Neural progenitor cell (in vitro differentiated cells): ENCODE measurements at regions not wholly inside any gene's neighbourhood (a gene's known extent, or its start where the extent isn't known, plus 50 kb on each side); places are given as distances from the start of the nearest gene placed in this dataset.

Experiments used
- DNase-seq: peaks from one replicate; pipeline ENCODE4 v3.0.0-alpha.2; 2016; ENCODE audit warnings: low spot score
- H2AFZ ChIP-seq: fragments of 200-600 bp; sonication (generic); replicated peaks from 2 replicates; pipeline ENCODE4 v1.6.1; 2016; ENCODE audit warnings: antibody characterized with exemption
- H3F3A ChIP-seq: fragments of 200-600 bp; sonication (generic); 2 replicates; pipeline ENCODE4 v1.6.1; 2016; ENCODE audit warnings: antibody characterized with exemption, low read depth
- H3K27ac ChIP-seq: fragments of 200-600 bp; sonication (generic); 2 replicates; pipeline ENCODE4 v1.5.1; 2016; ENCODE audit warnings: mild to moderate bottlenecking
- H3K27me3 ChIP-seq: fragments of 200-600 bp; sonication (generic); 2 replicates; pipeline ENCODE4 v1.6.1; 2016; ENCODE audit warnings: mild to moderate bottlenecking, moderate library complexity
- H3K36me3 ChIP-seq: fragments of 200-600 bp; sonication (generic); 2 replicates; pipeline ENCODE4 v1.5.1; 2016
- H3K4me1 ChIP-seq: fragments of 200-600 bp; sonication (generic); 2 replicates; pipeline ENCODE4 v1.6.1; 2016; ENCODE audit warnings: mixed run types
- H3K4me2 ChIP-seq: fragments of 200-600 bp; sonication (generic); 2 replicates; pipeline ENCODE4 v1.6.1; 2016
- H3K4me3 ChIP-seq: fragments of 200-600 bp; sonication (generic); 2 replicates; pipeline ENCODE4 v1.5.1; 2016
- H3K79me2 ChIP-seq: fragments of 200-600 bp; sonication (generic); 2 replicates; pipeline ENCODE4 v1.6.1; 2016; ENCODE audit warnings: low read depth
- H3K9ac ChIP-seq: fragments of 200-600 bp; sonication (generic); 2 replicates; pipeline ENCODE4 v1.6.1; 2016
- H3K9me3 ChIP-seq: fragments of 200-600 bp; sonication (generic); 2 replicates; pipeline ENCODE4 v1.5.1; 2016; ENCODE audit warnings: low read depth
- H4K20me1 ChIP-seq: fragments of 200-600 bp; sonication (generic); 2 replicates; pipeline ENCODE4 v1.6.1; 2016; ENCODE audit warnings: low read depth
- H3K27ac Mint-ChIP-seq: 3 replicates; pipeline ENCODE4 v1.8.0; 2021; ENCODE audit warnings: mixed read lengths
- H3K27me3 Mint-ChIP-seq: 2 replicates; pipeline ENCODE4 v1.8.0; 2022; ENCODE audit warnings: low read depth, mild to moderate bottlenecking, inconsistent platforms, moderate library complexity, mixed read lengths; ENCODE audit not compliant: insufficient read depth
- H3K36me3 Mint-ChIP-seq: 3 replicates; pipeline ENCODE4 v1.8.0; 2021; ENCODE audit warnings: mixed read lengths
- H3K4me1 Mint-ChIP-seq: 3 replicates; pipeline ENCODE4 v1.8.0; 2021; ENCODE audit warnings: mixed read lengths
- H3K4me3 Mint-ChIP-seq: 3 replicates; pipeline ENCODE4 v1.8.0; 2021; ENCODE audit warnings: mild to moderate bottlenecking, moderate library complexity, mixed read lengths
- H3K9me3 Mint-ChIP-seq: 3 replicates; pipeline ENCODE4 v1.8.0; 2020; ENCODE audit warnings: mixed read lengths
- EZH2 ChIP-seq: fragments of 200-600 bp; sonication (generic); IDR thresholded peaks from 2 replicates; pipeline ENCODE4 v1.6.1; 2017; ENCODE audit warnings: antibody characterized with exemption, mild to moderate bottlenecking, moderate library complexity
- EZH2phosphoT487 ChIP-seq: fragments of 200-600 bp; sonication (generic); IDR thresholded peaks from 2 replicates; pipeline ENCODE4 v1.6.1; 2017; ENCODE audit warnings: antibody characterized with exemption
- TF ChIP-seq, protein P1 (sequence below): fragments of 200-600 bp; sonication (generic); IDR thresholded peaks from 2 replicates; pipeline ENCODE4 v1.5.1; 2017; ENCODE audit warnings: antibody characterized with exemption, mild to moderate bottlenecking

DNA sequence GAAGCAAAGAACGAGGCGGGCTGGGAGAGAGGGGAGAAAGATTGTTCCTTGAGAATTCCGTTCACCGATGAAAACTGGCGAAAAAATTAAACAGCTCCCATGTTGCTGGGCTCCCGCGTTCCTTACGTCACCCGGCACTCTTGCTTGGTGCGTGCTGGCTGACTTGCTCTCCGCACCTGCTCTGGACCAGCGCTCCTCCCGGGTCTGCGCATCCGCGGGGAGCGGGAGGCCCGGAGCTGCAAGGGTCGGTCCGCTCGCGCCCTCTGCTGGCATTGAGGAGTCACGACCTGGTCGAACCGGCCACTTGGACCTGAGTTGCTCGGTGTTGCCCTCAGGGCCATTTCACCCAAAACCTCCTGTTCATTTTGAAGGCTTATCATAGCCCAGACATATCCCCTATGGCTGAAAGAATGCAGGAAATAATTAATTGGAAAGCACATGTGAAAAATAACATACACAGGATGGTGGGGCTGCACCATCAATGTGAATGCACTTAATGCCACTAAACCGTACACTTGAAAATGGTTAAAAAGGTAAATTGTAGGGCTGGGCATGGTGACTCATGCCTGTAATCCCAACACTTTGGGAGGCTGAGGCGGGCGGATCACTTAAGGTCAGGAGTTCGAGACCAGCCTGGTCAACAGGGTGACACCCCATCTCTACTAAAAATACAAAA, 98.9 kb upstream of the BACE2 start:
- Mint-ChIP-seq H3K4me3 (peak overlapping the region; percentile 82), H3K4me1 (peaks cover 20% of the 10 kb centered on the region), H3K27ac (peak overlapping the region; percentile 46), H3K9me3 (no peaks in the 10 kb centered on the region), H3K36me3 (no peaks in the 10 kb centered on the region), H3K27me3 (peaks cover 15% of the 10 kb centered on the region)
- Histone ChIP-seq H3K9me3 (no peaks in the 10 kb centered on the region), H3K27me3 (peaks cover 5% of the 10 kb centered on the region), H3K4me2 (peak overlapping the region; percentile 75), H3K9ac (no peak overlapping the region), H3K79me2 (no peaks in the 10 kb centered on the region), H4K20me1 (no peaks in the 10 kb centered on the region), H3K4me1 (peaks cover 15% of the 10 kb centered on the region), H3F3A (no peaks in the 10 kb centered on the region), H2AFZ (peak overlapping the region; percentile 92), H3K27ac (no peak overlapping the region), H3K4me3 (peak overlapping the region; percentile 38), H3K36me3 (no peaks in the 10 kb centered on the region)
- TF ChIP-seq, protein P1, sequence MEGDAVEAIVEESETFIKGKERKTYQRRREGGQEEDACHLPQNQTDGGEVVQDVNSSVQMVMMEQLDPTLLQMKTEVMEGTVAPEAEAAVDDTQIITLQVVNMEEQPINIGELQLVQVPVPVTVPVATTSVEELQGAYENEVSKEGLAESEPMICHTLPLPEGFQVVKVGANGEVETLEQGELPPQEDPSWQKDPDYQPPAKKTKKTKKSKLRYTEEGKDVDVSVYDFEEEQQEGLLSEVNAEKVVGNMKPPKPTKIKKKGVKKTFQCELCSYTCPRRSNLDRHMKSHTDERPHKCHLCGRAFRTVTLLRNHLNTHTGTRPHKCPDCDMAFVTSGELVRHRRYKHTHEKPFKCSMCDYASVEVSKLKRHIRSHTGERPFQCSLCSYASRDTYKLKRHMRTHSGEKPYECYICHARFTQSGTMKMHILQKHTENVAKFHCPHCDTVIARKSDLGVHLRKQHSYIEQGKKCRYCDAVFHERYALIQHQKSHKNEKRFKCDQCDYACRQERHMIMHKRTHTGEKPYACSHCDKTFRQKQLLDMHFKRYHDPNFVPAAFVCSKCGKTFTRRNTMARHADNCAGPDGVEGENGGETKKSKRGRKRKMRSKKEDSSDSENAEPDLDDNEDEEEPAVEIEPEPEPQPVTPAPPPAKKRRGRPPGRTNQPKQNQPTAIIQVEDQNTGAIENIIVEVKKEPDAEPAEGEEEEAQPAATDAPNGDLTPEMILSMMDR = peak; percentile 94
- TF ChIP-seq EZH2phosphoT487 = no peak
- DNase-seq = peak; percentile 94

DNA sequence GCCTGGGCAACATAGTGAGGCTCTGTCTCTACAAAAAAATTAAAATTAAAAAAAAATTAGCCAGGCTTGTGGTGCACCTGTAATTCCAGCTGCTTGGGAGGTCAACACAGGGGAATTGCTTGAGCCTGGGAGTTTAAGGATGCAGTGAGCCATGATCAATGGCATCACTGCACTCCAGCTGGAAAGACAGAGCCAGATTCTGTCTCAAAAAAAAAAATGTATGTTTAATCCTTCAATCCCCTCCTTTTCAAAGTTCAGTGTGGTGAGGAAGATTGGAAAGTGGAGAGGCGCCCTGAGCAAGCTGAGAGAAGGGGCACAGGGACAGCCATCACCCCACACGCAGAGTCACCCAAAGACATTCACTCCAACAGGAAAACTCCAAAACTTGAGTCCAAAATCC, 97.7 kb upstream of the BACE2 start:
- no peak overlapping the region for H3K4me3 Mint-ChIP-seq
- Histone ChIP-seq H3F3A (no peaks in the 10 kb centered on the region), H3K9ac (no peak overlapping the region), H3K27ac (no peak overlapping the region), H2AFZ (no peak overlapping the region), H3K4me1 (peaks cover 15% of the 10 kb centered on the region), H4K20me1 (no peaks in the 10 kb centered on the region), H3K36me3 (no peaks in the 10 kb centered on the region), H3K4me3 (no peak overlapping the region), H3K79me2 (no peaks in the 10 kb centered on the region), H3K9me3 (no peaks in the 10 kb centered on the region), H3K4me2 (no peak overlapping the region), H3K27me3 (peaks cover 5% of the 10 kb centered on the region)
- peaks cover 20% of the 10 kb centered on the region for H3K4me1 Mint-ChIP-seq
- H3K36me3 Mint-ChIP-seq = no peaks in the 10 kb centered on the region
- H3K27ac Mint-ChIP-seq = peak overlapping the region; percentile 12
- peaks cover 11% of the 10 kb centered on the region for H3K27me3 Mint-ChIP-seq
- no peak for DNase-seq
- no peaks in the 10 kb centered on the region for H3K9me3 Mint-ChIP-seq
- TF ChIP-seq, protein P1 = no peak
- TF ChIP-seq EZH2 (no peak), EZH2phosphoT487 (no peak)

DNA sequence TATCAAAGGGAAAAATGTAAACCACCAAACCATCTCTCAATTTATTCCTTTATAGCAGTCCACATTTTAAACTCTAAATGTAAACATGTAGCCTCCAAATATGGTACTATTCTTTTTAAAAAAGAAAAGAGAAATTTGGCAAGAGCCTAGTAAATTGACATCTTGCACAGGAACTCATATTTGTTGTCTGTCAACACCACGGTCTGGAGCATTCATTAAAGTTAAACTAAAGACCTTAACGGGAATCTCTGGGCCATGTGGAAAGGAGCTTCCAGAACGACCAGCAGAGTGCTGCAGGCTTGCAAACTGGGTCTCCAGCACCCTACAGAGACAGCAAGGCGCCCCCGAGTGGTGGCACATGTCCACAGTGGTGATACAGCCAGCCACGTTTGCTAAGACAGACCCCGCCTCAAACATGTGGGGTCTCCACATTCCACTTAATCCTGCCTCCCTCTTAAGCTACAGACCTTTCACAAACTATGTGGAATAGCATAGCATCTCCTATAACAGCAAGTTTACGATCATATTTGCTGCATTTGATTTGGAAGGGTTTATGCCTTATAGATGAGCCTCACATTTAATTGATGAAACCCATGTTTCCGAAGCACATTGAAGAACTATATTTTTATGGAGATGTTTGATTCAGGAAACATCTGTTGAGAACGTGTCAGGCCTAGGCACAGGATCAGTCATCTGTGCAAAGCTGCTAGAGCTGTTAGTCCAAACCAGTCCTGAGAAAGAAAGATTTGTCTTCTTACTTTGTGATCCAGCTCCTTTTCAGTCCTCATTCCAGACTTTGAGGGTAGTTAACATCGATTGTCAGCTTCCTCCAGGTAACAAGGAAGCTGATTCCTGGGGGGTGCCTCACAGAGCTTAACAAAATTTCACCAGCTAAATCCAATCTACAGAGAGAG, 96.4 kb upstream of the BACE2 start:
- H3K27me3 ChIP-seq = peaks cover 5% of the 10 kb centered on the region
- H3K27ac ChIP-seq = no peak overlapping the region
- H3K4me1 ChIP-seq = peaks cover 15% of the 10 kb centered on the region
- TF ChIP-seq EZH2 (no peak), EZH2phosphoT487 (no peak)
- TF ChIP-seq, protein P1 = peak; percentile 53
- H3K4me2 ChIP-seq = no peak overlapping the region
- no peak overlapping the region for H3K27ac Mint-ChIP-seq
- H3K79me2 ChIP-seq = no peaks in the 10 kb centered on the region
- H3F3A ChIP-seq = no peaks in the 10 kb centered on the region
- peaks cover 20% of the 10 kb centered on the region for H3K4me1 Mint-ChIP-seq
- no peak overlapping the region for H3K9ac ChIP-seq
- peaks cover 14% of the 10 kb centered on the region for H3K27me3 Mint-ChIP-seq
- no peaks in the 10 kb centered on the region for H3K36me3 Mint-ChIP-seq
- no peaks in the 10 kb centered on the region for H3K9me3 ChIP-seq
- DNase-seq = peak; percentile 59
- H2AFZ ChIP-seq = no peak overlapping the region
- no peak overlapping the region for H3K4me3 ChIP-seq
- H3K36me3 ChIP-seq = no peaks in the 10 kb centered on the region
- no peaks in the 10 kb centered on the region for H4K20me1 ChIP-seq
- no peak overlapping the region for H3K4me3 Mint-ChIP-seq
- H3K9me3 Mint-ChIP-seq = peaks cover 2% of the 10 kb centered on the region
